ENCODE measurements at regions not wholly inside any gene's neighbourhood (a gene's known extent, or its start where the extent isn't known, plus 50 kb on each side); places are given as distances from the start of the nearest gene placed in this dataset.
"Not testable (repeated sequence)": the region's sequence is repeated elsewhere in the genome, so short reads cannot be mapped to it uniquely, and the experiment has no call there.

DNA sequence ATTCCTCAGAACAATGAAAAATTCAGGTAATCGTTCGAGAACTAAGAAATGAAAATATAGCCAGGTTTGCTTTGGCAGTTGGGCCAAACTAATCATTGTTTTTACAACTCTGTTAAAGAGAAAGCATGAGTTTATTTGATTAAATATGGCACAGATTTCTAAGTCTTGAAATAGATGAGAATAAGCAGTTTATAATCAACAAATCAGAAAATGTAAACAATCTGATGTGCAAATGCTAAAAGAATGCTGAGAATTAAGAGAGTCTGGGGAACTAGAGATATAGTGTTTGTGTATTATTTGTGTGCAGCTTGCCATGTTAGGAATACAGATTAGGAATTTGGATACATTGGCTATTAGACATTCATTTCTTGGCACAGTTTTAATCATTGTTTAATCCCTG is 212.5 kb downstream of the TANC2 start:
- ATAC-seq: no peak

DNA sequence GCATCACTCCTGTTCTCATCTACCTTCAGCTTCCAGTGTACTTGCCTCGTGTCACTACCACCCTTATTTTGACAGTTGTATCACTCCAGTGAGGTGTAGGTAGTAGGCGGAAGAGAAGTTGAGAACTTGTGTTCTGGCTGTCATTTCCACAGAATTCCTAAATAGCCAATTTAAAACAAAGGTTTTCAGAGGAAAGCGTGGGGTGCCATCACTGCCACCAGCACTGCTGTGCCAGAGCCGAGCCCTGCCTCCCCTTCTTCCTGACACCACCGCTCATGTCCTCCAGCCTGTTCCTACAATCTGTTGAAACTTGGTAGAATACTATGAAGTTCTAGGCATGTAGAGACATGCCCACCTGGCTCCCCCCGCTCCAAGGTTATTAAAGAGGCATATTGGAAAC is 215.8 kb downstream of the TANC2 start:
- ATAC-seq (no peak), DNase-seq (no peak)

More for the DNA sequence above, 212.5 kb downstream of the TANC2 start:
- no peak for DNase-seq

DNA sequence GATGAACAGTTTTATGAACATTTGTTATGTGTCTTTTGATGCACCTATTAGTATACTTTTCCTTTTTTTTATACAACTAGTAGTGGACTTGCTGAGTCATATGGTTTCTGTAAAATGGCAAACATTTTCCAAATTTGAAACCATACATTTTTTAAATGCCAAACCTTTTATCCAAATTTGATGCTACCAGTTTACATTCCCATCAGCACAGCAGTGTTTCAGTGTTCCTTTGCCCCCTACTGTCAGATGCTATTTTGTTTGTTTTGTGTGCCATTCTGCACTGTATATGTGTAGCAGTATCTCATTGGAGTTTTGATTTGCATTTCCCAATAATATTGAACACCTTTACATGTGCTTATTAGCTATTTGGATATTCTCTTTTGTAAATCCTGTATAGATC is 219.4 kb downstream of the TANC2 start:
- DNase-seq: no peak
- no peak for ATAC-seq

DNA sequence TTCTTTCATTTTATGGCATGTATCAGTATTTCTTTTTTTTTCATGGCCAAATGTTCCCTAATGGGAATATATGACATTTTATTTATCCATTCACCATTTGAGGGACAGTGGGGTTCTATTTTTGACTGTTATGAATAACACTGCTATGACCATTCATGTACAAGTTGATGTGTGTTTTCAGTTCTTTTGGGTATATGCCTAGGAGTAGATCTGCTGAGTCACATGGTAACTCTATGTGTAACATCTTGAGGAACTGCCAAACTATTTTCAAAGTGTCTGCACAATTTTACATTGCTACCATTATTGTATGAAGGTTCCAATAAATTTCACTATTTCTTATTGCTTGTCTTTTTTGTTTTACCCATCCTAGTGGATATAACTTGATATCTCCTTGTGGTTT is 223.0 kb downstream of the TANC2 start:
- no peak for DNase-seq
- no peak for ATAC-seq

DNA sequence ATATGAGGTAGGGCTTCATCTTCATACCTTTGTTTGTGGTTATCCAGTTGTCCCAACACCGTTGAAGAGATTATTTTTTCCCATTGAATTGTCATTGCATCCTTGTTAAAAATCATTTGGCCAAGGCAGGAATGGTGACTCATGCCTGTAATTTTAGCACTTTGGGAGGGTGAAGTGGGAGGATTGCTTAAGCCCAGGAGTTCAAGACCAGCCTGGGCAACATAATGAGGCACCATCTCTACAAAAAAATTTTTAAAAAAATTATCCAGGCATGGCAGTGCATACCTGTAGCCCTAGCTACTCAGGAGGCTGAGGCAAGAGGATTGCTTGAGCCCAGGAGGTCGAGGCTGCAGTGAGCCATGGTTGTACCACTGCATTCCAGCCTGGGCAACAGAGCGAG is 223.9 kb downstream of the TANC2 start:
- ATAC-seq: no peak
- no peak for DNase-seq

DNA sequence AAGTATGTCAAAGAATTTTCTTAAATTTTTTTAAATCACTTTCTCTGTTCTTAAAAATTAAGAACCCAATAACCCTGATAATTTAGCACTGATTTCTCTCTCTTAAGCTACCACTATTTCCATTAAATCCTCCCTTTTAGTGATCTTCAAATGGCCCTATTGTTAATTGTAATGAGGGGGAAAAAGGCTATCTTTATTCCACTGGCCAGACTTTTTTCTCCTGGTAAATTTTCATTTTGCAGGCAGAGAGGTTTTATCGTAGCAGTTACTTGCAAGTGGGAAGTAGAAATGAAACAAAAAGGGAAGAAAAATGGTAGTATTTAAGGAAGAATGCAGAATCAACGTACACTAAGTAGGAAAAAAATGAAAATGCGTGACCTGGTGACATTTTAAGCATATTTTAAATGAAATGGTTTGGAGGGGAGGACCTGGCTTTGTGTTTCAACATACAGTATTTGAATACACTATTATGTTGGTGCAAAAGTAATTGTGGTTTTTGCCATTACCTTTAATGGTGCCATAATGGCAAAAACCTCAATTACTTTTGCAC is 224.9 kb downstream of the TANC2 start:
- DNase-seq: no peak
- ATAC-seq: no peak

DNA sequence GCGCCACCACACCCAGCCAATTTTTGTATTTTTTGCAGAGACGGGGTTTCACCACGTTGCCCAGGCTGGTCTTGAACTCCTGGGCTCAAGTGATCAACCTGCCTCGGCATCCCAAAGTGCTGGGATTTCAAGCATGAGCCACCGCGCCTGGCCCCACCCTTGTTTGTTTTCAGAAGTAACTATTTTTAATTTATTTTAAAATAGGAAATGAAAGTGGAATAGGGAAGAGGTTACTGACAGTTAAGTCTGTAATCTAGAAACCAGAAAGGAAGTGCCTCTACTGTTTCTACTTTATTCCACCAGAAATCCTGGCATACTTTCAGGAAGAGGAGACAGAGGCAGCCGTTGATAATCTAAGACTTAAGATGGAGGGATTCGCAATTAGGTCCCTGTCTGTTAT is 225.6 kb downstream of the TANC2 start:
- ATAC-seq (no peak), DNase-seq (no peak)

DNA sequence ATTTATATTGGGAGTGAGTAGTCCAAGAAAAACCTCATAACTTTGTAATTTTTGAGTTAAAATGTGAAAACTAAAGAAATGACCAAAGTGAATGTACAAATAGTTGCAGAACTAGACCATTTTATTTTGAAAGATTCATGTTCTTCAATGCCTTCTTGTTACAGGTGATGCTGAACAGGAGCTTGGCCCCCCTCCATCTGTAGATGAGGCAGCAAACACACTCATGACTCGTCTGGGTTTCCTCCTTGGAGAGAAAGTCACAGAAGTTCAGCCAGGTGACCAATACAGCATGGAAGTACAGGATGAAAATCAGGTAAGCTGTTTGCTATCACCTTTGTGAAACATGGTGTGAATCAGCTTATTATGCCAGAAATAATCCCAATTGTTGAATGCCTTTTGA is 227.8 kb downstream of the TANC2 start:
- no peak for DNase-seq
- no peak for ATAC-seq

DNA sequence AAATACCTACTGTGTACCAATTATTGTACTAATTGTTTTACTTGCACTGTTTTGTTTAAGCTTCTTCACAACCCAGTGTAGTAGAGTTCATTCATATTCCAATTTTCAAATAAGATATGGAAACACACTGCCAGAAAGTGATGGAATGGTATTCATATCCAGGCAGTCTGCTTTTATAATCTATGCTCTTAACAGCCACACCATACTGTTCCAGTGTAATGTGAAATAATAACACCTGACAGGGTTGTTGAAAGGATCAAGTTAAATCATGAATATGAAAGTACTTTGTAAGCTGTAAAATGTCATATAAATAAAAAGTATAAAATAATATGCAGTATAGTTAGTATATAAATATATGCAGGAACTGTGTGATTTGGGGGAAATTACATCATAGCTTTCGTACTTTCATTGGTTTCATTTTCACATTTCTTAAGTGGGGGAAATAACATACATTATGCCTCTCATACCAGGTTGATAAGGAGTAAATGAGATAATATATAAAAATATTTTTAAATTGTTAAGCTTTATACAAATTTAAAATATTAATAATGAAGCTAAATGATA is 230.8 kb downstream of the TANC2 start:
- no peak for ATAC-seq
- DNase-seq: no peak

DNA sequence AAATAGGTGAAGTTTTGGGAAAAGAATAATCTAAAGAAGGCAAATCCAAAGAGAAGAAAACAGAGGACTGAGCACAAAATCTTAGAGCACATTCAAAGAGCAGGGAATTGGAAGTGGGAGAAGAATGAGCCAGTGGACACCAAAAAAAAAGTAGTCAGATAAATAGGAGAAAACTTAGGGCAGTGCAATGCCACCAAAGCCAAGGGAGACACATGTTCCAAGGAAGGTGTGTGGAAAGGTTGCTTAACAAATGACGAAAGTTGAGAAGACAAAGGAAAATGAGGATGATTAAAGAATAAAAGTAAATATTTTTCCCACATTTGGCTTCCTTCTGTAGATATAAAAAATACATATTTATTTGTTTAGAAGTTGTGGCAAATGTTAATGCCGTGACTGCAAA is 237.6 kb downstream of the TANC2 start:
- ATAC-seq: no peak

DNA sequence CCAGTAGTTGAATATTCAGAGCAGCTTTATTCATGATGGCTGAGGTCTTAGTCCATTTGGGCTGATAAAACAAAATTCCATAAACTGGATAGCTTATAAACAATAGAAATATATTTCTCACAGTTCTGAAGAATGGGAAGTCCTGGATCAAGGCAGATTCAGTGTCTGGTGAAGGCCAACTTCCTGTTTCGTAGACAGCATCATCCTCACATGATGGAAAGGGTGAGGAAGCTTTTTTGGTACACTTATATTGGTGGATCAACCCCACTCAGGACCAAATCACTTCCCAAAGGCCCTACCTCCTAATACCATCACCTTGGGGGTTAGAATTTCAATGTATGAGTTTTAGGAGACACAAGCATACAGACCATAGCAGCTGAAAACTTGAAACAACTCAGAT is 224.2 kb downstream of the CYB561 start:
- no peak for DNase-seq
- no peak for ATAC-seq

More for the DNA sequence above, 237.6 kb downstream of the TANC2 start:
- DNase-seq: no peak

DNA sequence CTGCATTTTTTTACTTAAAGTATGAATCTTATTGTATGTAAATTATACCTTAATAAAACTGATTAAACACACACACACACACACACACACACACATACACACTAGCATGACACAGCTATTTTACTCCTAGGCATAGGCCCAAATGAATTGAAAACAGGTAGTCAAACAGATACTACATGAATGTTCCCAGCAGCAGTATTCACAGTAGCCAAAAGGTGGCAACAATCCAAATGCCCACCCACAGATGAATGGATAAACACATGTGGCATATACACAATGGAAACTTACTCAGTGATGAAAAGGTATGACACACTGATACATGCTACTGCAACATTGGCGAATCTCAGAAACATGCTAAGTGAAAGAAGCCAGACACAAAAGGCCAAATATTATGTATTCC is 223.5 kb downstream of the CYB561 start:
- DNase-seq (peak; percentile 12), ATAC-seq (peak; percentile 52)

DNA sequence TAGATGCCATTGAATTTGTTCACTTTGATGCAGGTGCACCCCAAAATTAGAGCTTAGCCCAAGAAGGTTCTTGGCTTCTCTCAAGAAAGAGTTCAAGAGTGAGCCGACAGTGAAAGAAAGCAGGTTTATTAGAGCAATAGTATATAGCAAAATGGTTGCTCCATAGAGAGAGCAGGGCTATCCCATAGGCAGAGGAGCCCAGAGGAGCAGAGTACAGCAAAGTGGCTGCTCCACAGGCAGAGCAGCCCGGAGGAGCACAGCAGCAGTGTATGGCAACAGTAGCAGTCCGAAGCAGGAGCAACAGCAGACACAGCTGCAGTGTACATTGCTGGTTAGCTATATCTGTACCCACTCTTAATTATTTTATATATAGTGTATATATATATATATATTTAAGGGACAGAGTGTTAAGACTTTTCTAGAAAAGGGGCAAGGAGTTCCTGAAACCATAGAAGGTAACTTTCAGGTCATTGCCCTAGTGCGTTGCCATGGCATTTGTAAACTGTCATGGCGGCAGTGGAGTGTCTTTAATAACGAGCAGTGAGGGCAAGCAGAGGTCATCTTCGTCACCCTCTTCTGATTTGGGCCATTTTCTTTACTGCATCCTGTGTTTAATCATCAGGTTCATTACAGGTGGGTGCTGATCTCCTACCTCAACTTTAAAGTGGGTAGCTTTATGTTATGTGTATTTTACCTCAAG is 222.7 kb downstream of the CYB561 start:
- ATAC-seq (no peak), DNase-seq (no peak)

DNA sequence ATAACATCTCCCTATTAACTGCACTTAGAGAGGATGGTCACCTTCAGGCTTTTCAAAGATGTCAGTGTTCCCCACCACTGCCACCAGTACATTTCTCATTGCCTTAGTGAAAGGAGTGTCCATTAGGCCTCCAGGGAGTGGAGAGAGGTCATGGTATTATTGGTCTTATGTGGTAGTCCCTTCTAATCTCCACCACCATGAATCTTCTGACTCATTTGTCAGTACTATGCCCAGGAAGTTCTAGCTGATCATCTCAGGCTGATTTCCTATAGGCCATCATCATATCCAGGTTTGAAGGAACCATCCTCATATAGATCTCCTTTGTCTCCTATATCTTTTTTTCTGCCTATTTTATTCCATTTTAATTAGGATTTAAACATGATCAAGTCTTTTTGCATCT is 221.5 kb downstream of the CYB561 start:
- no peak for DNase-seq
- no peak for ATAC-seq

DNA sequence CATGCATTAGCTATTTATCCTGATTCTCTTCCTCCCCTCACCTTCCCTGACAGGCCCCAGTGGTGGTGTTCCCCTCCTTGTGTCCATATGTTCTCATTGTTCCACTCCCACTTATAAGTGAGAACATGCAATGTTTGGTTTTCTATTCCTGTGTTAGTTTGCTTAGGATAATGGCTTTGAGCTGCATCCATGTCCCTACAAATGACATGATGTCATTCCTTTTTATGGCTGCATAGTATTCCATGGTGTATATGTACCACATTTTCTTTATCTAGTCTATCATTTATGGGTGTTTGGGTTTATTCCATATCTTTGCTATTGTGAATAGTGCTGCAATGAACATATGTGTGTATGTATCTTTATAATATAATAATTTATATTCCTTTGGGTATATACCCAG is 219.4 kb downstream of the CYB561 start:
- ATAC-seq, DNase-seq: not testable (repeated sequence)

DNA sequence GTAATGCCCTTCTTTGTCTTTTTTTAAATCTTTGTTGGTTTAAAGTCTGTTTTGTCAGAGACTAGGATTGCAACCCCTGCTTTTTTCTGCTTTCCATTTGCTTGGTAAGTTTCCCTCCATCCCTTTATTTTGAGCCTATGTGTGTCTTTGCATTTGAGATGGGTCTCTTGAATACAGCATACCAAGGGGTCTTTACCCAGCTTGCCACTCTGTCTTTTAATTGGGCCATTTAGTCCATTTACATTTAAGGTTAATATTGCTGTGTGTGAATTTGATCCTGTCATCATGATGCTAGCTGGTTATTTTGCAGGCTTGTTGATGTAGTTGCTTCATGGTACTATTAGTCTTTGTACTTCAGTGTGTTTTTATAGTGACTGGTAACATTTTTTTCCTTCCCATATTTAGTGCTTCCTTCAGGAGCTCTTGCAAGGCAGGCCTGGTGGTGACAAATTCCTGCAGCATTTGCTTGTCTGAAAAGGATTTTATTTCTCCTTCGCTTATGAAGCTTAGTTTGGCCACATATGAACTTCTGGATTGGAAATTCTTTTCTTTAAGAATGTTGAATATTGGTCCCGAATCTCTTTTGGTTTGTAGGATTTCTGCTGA is 215.0 kb downstream of the CYB561 start:
- ATAC-seq, DNase-seq: not testable (repeated sequence)

DNA sequence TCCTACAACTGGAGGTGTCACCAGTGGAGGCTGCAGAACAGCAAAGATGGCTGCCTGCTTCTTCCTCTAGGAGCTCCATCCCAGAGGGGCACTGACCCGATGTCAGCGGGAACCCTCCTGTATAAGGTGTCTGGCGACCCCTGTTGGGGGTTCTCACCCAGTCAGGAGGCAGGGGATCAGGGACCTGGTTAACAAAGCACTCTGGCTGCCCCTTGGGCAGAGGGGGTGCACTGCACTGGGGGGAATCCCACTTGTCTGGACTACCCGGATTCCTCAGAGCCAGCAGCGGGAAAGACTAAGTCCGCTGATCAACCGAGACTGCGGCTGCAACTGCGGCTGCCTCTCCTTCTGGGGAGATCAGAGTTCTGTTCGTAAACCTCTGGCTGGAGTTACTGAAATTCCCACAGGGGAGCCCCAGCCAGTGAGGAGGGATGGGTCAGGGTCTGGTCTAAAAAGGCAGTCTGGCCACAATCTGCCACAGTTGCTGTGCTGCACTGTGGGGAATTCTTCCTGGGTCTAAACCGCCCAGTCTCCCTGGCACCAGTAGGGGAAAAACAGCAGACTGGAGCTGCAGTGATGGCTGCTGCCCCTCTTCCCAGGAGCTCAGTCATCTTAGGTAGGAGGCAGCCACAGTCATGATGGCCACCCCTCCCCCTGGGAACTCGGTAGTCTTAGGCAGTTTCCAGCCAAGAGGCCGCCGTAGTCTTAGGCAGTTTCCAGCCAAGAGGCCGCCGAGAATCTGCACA is 213.4 kb downstream of the CYB561 start:
- no peak for DNase-seq

DNA sequence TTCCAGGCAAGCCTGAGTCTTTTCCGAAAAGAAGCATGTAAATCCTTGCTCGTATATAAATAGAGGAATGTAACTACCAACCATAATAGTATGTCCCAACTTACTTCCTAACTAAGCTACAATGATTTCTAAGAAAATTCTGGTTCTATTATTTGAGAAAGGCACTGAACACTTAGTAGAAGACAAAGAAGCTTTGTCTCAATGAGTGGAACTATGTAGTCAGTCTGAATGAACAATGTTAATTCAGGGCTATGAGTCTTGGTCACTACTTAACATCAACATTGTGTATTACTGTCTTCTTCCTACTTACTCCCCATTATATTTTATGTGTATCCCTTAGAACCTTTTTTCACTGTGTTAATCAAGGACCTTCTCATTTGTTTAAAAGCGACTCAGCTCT is 206.0 kb downstream of the CYB561 start:
- no peak for ATAC-seq
- DNase-seq: no peak

More for the DNA sequence above, 213.4 kb downstream of the CYB561 start:
- no peak for ATAC-seq

DNA sequence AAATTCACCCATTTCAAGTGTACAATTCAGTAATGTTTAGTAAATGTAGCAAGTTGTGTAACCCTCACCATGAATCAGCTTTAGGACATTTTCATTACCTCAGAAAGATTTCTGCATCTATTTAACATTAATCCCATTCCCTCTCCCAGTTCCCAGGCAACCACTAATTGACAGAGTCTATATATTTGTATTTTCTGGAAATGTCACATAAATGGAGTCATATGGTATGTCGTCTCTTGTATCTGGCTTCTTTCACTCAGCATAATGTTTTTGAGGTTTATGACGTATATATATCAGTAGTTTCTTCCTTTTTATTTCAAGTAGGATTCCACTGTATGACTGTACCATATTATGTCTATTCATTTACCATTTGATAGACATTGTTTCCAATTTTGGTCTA is 199.8 kb downstream of the CYB561 start:
- DNase-seq: no peak
- ATAC-seq: no peak

DNA sequence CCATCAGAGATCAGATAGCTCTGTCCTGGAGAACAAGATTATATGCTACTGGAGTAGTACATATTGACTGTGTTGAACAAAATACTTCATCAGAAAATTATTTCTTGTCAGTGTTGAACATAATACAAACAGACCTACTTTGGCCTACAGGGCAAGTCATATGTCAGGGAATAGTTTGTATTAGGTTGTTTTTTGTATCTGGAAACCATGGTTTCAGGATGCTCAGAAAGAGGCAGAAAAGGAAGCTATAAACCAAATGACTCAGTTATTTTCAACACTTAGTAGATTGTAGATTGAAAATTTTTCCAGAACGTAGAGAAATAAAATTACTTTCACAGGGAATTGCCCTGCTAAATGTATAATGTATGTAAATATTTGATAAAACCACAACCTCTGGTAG is 198.4 kb downstream of the CYB561 start:
- no peak for ATAC-seq
- DNase-seq: no peak

DNA sequence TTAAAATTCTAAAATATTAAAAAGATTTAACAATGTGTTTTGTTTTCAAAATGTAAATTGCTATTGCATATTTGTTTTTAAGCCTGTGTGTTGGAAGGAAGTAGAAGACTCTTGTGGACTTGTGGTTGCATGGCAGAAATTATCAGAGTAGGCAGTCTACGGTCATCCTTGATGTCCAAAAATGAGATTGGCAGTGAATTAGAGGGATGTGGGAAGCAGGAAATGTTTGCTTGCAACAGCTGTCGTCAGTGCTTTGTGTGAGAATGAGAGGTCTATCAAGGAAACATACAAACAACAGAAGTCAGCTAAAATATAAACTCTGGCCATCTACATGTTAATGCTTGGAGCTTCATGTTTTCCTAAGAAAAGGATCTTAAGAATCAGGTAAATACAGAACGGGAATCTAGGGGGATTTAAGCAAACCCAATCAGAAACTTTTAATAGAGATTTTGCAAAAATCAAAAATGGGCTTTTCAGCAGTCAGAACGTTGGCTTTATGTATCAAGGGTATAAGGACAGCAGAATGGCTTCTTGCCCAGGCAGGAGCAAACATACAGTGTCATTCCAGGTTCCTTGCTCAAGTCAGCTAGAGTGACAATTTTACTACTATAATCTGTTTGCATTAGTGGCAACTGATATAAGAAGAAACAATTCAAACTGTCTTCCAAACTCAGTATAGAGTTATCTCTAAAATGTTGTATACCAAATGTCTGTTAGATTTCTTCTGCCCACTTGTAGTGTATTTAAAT is 196.7 kb downstream of the CYB561 start:
- no peak for DNase-seq
- no peak for ATAC-seq

DNA sequence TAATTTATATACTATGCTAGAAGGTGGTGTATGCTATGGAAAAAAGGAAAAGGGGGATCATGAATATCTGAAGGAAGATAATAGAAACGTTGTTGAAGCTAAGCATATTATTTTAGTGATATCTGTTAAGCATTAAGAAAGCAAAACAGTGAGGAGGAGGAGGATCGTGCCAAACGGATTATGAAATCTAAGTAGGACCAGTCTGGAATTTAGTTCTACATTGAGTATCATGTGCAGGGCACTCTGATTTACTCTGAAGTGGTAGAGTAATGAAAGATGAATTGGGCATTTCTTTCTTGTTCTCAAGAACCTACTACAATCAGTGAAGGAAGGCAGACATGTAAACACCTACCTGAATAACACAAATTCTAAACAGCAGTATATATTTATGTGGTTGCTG is 195.3 kb downstream of the CYB561 start:
- DNase-seq: no peak

More for the DNA sequence above, 195.3 kb downstream of the CYB561 start:
- ATAC-seq: no peak
